GM18858 (cell line): ENCODE measurements at regions not wholly inside any gene's neighbourhood (a gene's known extent, or its start where the extent isn't known, plus 50 kb on each side); places are given as distances from the start of the nearest gene placed in this dataset.

ENCODE experiments used
- ATAC-seq: cut with Tn5 transposase; IDR thresholded peaks from one replicate; pipeline ENCODE4 v1.9.1; 2021; ENCODE audit not compliant: unreplicated experiment

- no peak for ATAC-seq
Observed at GRCh38 chr5:110105692-110106091, 416.0 kb downstream of the MAN2A1 start.

GRCh38 chr5:110106750-110107149, 417.0 kb downstream of the MAN2A1 start:
- ATAC-seq: no peak

GRCh38 chr5:110108520-110108919, 418.8 kb downstream of the MAN2A1 start:
- ATAC-seq: no peak

GRCh38 chr5:110109667-110110066, 419.9 kb downstream of the MAN2A1 start:
- ATAC-seq: no peak

GRCh38 chr5:110112348-110112747, 422.6 kb downstream of the MAN2A1 start:
- ATAC-seq: no peak

GRCh38 chr5:110115503-110115902, 425.8 kb downstream of the MAN2A1 start:
- no peak for ATAC-seq

- no peak for ATAC-seq
Observed at GRCh38 chr5:110116539-110116938, 426.8 kb downstream of the MAN2A1 start.

GRCh38 chr5:110134963-110135935, 445.5 kb downstream of the MAN2A1 start:
- ATAC-seq: no peak

GRCh38 chr5:110150199-110150598, 460.5 kb downstream of the MAN2A1 start:
- ATAC-seq: no peak

- ATAC-seq: no peak
Observed at GRCh38 chr5:110159202-110159601, 469.5 kb downstream of the MAN2A1 start.

- ATAC-seq: no peak
Observed at GRCh38 chr5:110161162-110161561, 471.4 kb downstream of the MAN2A1 start.

GRCh38 chr5:110165366-110165765, 475.6 kb downstream of the MAN2A1 start:
- ATAC-seq: no peak

- ATAC-seq: no peak
Observed at GRCh38 chr5:110167384-110167783, 477.7 kb downstream of the MAN2A1 start.

GRCh38 chr5:110169461-110169860, 479.7 kb downstream of the MAN2A1 start:
- ATAC-seq: no peak

- ATAC-seq: no peak
Observed at GRCh38 chr5:110177729-110178128, 488.0 kb downstream of the MAN2A1 start.

GRCh38 chr5:110179321-110179720, 489.6 kb downstream of the MAN2A1 start:
- ATAC-seq: no peak

- no peak for ATAC-seq
Observed at GRCh38 chr5:110194191-110194590, 504.5 kb downstream of the MAN2A1 start.

GRCh38 chr5:110195288-110195687, 505.6 kb downstream of the MAN2A1 start:
- no peak for ATAC-seq

- no peak for ATAC-seq
Observed at GRCh38 chr5:110201791-110202190, 512.1 kb downstream of the MAN2A1 start.

GRCh38 chr5:110203661-110204060, 513.9 kb downstream of the MAN2A1 start:
- ATAC-seq: no peak

- no peak for ATAC-seq
Observed at GRCh38 chr5:110209401-110209800, 517.1 kb downstream of the TMEM232 start.

GRCh38 chr5:110218981-110219380, 507.5 kb downstream of the TMEM232 start:
- ATAC-seq: no peak

- ATAC-seq: no peak
Observed at GRCh38 chr5:110219769-110220168, 506.7 kb downstream of the TMEM232 start.
